SKM-1 (cell line): ENCODE measurements at regions not wholly inside any gene's neighbourhood (a gene's known extent, or its start where the extent isn't known, plus 50 kb on each side); places are given as distances from the start of the nearest gene placed in this dataset.
A peak's percentile ranks its signal among the peaks of the same experiment; 100 is the strongest.

Source experiments
- DNase-seq: peaks from one replicate; lab custom pipeline; 2025; ENCODE audit not compliant: unreplicated experiment; lab: John Stamatoyannopoulos, UW

DNA sequence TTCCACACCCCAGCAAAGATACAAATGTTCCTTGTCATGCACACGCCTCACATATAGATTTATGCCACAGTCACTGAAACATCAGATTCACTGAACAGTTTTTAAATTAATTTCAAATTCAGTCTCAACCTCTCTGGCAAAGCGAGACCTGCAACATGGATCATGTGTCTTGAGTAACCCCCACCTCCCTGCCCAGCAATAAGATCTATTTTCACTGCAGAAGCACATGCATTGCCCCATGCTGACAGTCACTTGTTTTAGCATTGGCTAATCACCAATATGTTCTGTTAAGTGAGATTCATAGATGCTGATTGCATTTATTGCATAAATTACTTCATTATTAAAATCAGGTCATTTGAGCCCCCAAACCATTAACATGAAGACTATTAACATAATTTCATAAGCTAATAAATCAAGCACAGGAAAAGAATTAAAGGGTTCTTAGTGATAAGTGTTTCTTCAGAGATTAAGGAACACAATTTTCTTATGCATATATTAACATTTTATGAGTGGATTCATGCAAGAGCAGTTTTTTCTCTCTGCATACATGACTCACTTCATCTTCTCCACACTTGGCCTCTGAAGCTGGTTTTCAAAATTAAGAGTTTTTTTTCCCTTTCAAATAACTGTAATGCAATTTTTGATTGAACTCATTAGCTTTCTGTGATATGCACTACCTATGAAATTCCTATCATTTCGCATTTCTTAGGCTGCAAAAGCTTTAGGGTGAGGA is 173.2 kb upstream of the SOX4 start:
- no peak for DNase-seq

DNA sequence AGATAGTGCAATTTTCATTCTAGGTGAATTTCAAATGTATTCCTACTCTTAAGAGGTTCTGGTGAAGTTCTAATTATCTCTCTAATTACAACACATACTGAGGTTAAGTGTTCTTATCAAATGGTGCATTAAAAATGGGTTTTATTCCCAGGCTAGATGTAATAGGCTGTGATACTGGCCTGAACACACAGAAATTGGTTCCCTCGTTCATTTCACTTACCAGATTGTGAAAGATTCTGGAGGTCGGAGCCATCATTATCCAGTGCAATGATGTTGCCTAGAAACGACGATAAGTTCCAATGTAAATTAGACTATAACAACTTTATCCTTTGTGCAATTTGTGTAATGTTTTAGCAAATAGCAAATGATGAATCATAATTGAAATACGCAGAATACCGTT is 172.6 kb upstream of the SOX4 start:
- DNase-seq: no peak

DNA sequence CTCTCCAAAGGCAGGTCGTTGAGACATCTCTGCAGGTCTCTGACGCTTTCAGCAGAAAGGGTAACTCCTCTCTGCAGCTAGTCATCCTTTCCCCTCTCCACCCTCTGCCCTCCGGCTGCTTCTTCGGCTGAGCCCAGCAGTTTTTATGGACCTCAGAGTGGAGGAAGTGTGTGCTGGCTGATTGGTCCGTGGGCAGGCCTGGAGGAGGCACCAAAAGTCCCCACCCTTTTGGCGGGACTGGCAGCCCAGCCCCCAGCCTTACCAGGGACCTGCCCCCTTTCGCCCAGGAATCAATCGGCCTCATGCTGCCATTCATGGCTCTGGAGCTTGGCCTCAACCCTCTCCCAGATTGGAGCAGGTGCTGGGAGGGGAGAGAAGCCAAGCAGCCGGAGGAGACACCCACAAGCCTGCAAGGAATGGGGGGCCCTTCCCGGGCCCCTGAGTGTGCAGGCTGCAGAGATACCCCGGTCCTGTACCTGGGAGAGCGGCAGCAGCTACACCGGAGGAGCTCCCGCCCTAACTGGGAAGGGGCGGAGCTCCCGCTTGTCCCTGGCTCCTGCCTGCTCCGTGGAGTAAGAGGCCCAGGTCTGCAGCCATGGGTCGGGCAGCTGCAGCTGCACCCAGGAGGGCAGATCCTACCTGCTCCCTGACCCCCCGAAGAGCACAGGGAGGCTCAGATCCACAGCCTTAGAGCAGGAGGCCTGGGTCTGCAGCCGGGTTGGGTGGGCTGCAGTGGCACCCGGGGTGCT is 170.3 kb upstream of the SOX4 start:
- DNase-seq: no peak

DNA sequence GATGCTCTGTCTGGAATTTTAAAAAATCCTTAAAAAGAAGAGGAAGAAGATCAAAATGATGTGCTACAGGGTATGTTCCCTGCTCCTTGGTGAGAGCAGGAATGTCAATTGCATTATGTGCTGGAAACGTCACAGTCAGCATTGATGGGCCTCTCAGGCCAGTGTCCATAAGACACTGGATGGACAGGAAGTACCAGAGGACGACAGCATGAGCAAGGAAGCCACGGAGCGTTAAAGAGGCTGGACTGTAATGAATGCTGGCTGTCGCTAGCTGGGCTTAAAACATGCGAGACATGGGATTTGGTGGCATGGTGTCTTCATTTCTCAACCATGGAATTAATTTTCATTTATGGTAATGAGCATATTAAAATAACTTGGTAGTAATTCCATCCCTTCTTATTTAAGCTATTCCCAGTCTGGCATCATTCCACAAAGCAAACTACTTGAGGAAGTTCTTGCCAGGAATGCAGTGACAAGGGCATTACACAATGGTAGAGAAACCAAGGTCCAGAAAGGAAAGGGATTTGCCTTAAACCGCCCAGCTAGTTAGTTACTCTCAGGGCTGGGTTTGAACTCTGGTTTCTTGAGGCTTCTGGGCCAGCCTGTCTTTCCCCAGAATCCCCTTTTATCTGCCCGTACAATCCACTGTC is 166.6 kb upstream of the SOX4 start:
- no peak for DNase-seq

DNA sequence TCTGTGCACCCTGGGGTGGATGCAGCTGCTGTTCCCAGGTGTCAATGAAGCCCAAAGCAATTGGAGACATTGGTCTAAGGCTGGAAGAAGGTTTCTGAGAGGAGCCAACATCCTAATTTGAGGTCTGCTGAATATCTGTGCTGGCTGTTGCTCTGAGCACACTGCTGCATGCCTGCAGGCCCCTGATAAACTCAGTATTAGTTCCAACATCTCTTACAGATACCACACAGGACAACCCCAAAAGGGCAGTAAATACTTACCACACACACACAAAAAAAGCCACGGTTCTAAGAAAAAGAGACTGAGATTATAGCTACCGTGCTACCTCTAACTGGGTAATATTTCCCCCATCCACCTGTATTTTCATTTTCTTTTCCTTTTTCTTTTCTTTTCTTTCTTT is 164.3 kb upstream of the SOX4 start:
- no peak for DNase-seq

DNA sequence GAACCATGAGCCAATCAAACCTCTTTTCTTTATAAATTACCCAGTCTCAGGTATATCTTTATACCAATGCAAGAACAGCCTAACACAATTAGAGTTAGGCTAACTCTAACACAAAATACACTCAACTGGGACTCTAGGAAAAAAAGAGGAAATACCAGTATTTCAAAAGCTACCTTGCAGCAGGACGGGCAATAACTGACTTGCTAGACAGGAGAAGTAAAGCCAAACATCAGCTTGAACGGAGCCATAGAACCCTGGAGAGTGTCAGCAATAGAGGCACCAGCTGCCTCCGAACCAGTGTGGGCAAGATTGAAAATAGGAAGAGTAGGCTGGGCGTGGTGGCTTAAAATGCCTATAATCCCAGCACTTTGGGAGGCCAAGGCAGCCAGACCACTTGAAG is 162.0 kb upstream of the SOX4 start:
- peak; percentile 80 for DNase-seq

DNA sequence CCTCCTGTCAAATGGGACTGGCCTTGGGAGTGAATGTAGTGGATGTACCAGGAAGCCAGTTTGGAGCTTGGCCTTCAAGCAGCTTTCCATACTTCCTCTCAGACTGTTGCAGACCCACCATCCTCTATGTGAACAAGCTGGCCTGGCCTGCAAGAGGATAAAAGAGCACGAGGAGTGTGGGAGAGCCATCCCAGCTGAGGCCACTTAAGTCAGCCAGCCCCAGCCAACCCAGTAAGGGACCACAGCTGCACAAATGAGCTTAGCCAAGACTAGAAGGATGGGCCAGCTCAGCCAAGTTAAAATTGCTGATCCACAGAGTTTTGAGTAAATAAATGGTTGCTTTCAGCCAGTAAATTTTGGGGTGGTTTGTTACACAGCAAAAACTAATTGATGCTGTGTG is 156.9 kb upstream of the SOX4 start:
- DNase-seq: no peak

DNA sequence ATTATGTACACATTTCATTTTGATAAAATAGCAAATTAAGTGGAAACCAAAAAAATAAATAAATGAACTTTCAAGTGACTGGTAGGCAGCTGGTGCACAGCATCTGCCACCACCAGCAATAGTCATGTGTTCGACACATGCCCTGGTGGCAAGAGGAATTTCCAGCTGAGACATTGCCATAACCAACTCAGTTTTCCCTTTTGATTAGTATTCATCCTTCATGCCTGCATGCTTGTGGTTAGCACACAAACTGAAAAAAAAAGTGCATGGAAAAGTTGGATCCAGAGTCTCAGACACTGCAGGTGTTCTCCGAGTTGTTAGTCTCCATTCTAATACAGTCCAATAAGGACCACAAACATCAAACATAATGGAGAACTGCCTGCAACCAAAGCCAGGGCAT is 156.0 kb upstream of the SOX4 start:
- no peak for DNase-seq

DNA sequence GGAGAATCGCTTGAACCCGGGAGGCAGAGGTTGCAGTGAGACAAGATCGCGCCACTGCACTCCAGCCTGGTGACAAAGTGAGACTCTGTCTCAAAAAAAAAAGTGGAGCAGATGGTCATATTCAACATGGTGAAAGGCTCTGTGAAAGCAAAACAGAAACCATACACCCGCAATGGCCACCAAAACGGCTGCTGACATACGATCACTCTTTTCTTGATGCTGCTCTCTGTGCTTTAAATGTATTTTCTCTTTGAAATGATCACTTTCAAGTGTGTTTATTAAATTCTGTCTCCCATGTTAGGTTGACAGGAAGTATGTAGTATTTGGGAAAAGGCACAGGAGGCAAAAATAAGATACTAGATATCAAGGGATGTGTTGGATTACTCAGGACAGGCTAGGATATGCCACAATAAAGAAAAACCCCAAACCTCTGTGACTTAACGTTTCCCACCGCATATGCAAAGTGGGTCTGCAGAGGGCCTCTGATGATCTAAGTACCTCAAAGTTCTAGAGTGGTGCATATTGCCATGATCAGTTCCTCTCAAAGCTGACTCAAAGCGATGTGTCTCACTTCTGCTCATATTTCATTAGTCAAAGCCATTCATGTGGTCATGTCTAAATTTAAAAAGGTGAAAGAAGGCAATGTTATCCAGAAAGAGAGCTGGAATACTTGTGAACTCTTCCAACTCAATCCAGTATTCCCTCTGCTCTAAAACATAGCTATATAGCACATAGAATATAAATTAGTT is 155.1 kb upstream of the SOX4 start:
- no peak for DNase-seq

DNA sequence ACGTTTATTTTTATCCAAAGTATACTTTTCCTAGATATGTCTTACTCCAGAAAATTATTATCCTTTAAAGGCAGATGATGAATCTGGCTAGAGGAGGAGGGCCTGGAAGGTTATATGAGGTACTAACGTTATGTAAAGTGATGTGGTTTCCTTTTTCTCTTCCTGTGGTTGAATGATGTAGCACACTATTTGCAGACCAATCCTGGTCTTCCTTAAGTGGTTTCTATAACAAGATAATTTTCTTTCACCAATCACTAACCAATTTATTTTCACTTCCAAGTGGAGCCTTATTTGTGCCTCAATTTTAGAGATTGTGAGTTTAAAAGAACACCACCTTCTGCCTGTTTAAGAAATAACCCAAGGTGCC is 154.6 kb upstream of the SOX4 start:
- DNase-seq: peak; percentile 16

DNA sequence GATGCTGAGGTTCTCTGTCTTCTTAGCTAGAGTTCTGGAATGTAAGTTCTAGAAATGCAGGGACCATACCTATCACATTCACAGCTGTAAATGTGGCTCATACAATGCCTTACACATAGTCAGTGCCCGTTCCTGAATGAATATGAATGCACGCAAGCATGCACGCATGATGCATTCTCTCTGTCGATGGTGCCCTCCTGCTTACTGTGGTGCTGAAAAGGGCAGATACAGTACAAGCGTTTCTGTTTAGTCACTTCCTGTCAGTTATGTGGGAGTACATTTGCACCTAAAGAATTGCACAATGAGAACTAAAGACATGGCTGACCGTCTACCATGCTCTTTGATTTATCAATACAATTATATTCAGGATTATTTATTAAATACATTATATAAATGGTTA is 152.2 kb upstream of the SOX4 start:
- no peak for DNase-seq

DNA sequence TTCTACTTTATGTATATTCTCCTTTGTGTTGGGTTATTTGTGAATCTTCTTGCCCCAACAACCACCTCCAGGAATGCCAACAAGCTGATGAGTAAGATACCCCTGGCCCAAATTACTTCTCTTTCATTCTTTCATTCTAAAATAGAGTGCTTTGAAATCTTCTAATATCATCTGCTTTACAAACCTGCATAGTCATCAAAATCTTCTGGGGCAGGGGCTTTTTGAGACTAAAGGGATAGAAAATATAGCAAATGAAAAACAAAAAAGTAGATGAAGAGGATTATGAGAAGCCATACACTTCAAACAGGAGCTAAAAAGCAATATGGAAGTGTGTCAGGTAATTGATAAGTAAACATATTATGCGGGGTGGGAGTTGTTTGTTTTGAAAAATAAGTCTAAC is 150.7 kb upstream of the SOX4 start:
- DNase-seq: no peak

DNA sequence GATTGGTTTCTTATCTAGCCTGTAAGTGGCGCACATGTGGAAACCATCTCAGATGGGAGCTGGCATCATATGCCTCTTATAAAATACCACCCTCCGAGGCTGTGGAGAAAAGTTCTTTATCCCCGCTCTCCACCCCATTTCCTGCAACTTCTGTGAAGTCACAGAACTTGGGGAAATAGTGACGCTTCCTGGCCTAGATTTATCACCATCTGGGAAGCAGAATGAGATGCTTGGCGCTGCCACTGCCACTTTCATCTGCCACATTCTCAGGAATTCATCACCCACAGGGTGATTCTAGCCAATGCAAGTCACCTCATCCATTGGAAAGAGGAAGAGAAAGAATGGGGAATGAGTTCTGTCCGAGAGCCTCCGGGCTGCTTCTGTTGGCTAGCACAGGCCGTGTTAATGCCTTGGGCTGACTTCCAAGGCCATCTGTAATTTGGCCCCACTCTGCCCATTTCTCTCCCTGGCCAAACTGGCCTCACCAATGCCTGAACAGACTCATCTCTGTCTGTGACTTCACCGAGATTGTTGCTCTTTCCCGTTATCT is 148.8 kb upstream of the SOX4 start:
- DNase-seq: no peak

DNA sequence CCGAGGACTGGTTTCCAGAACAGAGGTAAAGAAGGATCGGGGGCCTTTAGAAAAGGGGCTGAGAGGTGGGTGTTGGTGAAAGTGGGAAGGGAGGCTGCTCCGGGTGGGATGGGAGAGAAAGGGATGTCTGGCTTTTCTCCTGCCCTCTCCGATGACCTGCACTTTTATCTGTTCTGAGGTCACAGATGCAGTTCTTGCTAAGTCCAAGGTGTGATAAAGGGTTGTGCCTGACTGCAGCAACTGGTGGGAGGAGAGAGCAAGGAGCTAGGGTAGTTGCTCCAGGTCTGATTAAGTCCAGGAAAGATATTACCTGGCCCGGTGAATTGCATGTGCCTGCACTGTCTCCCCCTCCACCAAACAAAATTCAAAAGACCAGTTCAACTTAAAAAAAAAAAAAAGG is 145.6 kb upstream of the SOX4 start:
- no peak for DNase-seq

DNA sequence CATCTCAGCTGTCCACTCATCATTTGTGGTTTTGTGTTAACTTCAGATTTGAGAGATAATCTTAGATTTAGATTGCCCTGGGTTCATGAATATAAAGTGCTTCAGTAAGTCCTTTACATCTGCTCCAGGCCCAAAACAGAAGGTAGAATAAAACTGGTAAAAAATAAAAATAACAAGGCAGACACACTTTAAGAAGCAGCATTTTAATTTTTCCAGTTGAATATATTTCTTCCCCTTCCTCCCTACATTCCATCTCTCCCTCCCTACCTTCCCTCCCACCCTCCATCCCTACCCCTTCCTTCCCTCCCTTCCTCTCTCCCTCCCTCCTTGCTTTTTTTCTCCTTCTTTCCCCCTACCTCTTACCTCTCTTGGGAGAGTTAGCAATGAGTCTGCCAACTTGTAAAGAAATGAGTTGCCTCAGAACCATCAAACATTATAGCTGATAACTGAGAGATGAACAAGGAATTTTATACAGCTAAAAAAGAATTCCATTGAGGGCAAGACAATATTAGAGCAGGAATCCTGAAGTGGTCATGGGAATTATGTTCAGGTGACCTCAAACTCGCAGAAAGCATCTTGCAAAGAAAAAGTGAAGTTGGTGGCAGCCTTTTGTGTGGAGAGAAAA is 145.0 kb upstream of the SOX4 start:
- no peak for DNase-seq

DNA sequence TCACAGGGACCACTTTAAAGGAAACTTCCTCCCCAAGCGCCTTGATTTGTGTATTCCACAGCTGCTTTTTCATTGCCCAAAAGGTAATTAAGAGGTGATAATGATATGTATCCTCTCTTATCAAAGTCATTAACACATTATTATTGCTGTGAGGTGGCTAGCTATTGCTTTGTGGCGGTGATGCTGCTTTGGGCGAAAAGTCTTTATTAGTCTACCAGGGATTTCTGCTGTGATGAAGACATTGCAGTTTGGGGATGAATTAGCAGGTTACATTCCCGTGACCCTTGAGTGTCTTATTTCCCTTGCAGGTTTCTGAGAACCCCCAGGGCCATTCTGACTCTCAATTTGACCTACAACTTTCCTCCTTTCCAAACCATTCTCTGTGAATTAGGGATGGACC is 143.4 kb upstream of the SOX4 start:
- DNase-seq: no peak

DNA sequence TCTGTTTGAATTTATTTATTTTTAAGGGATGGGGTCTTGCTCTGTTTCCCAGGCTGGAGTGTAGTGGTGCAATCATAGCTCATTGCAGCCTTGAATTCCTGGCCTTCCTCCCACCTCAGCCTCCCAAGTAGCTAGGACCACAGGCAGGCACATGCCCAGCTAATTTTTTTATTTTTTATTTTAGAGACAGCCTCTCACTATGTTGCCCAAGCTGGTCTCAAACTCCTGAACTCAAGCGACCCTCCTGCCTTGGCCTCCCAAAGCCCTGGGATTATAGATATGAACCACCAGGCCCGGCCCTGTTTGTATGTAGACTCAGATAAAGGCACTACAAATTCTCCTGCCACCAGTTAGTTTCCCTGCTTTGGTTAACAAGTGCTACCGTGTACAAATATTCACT is 142.9 kb upstream of the SOX4 start:
- no peak for DNase-seq

DNA sequence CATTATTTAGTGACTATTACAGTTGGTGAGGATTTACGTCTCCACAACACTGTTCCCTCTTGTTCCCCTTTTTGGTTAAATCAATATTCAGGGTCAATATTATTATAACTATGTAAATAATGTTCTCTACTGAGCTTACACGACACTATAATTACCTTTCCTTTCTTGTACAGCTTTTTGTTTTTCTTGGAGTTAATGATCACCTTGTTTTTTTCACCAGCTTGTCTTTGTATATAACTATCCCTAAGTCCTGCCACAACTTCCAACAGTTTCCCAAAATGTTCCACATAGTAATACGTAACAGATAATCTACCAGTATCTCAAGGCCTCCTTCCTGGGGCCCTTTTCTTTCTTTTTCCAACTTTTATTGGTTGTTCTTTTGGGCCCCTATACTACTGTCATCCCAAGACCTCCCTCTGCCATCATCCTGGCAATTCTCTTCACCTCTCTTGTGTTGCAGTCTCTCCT is 142.0 kb upstream of the SOX4 start:
- no peak for DNase-seq

DNA sequence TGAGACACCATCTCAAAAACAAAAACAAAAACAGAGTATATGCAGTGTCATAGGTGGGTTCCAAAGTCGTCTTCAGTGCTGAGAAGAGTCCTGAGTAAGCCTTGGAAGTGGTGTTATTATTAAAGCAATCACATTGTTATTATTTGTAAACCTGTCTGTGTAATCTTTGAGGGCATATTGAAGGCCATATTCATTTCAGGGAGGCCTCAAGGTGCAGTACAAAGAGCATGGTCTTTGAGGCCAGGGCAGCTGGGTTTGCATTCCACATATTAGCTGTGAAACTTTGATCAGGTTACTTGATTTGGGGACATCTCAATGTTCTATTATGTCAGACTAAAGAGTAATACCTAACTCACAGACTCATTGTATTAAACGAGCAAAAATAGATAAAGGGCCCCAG is 139.3 kb upstream of the SOX4 start:
- DNase-seq: no peak

DNA sequence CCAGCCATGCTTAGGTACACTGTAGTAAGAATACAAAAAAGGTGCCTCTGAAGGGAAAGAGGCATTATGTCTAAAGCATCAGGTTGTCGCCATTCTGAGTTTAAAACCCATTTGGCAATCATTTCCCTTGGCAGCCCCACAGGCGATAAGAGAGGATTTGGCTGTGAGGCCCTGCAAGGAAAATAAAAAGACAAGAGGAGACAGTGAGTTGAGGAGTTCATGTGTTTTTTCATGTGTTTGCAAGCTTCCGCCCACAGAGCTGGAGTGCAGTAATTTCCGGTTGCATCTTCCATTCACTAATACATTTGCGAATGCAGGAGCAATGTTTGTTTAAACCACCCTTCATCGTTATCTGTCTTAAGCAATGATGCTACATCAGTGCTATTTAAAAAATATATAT is 138.5 kb upstream of the SOX4 start:
- no peak for DNase-seq

DNA sequence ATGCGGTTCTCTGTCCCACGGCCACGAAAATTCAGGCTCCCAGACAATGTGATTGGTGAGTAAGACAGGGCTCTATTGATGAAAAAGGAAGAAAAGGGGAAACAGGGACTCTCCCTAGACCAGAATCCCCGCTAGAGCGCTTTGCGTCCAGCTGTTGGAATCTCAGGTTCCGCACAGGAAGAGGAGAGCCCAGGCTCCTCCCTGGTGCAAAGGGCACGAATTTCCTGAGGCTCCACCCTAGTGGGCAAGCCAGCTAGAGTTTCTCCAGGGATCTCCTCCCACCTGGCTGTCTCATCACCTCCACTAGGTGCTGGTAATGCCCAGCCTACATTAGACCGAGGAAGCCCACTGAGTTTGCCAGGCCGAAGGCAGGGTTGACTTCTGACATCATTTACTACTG is 135.9 kb upstream of the SOX4 start:
- DNase-seq: no peak
